Thyroid gland (tissue), 4 donors: ENCODE measurements at regions not wholly inside any gene's neighbourhood (a gene's known extent, or its start where the extent isn't known, plus 50 kb on each side); places are given as distances from the start of the nearest gene placed in this dataset.

Experiments used
- CTCF ChIP-seq, 6 experiments: fragments of 200-600 bp in 3 of 6; fragments of 450-650 bp in 3 of 6; sonication (generic) in 3 of 6; IDR thresholded peaks; one replicate each; pipeline ENCODE4 v1.5.1; 2016 to 2019; ENCODE audit warnings: antibody characterized with exemption in 6 of 6, mild to moderate bottlenecking in 2 of 6, inconsistent platforms in 1 of 6, moderate library complexity in 1 of 6
- POLR2A ChIP-seq, 2 donors: fragments of 450-650 bp; IDR thresholded peaks; one replicate each; pipeline ENCODE4 v1.6.1; 2017; ENCODE audit warnings: antibody characterized with exemption in 2 of 2, mild to moderate bottlenecking in 2 of 2, moderate library complexity in 1 of 2

GRCh38 chr10:45075216-45075615 lies 74.5 kb downstream of the ZNF22 start:
- TF ChIP-seq POLR2A (IDR thresholded peaks at IDR 0.05) (no peak), CTCF (IDR thresholded peaks at IDR 0.05) (no peak)
